Fibroblast of mammary gland (primary cell): ENCODE measurements at regions not wholly inside any gene's neighbourhood (a gene's known extent, or its start where the extent isn't known, plus 50 kb on each side); places are given as distances from the start of the nearest gene placed in this dataset.

ENCODE experiments used
- DNase-seq: peaks from one replicate; pipeline ENCODE4 v3.0.0-alpha.2; 2010; ENCODE audit warnings: low read depth
- H3K4me3 ChIP-seq: 2 replicates; pipeline ENCODE4 v1.5.1; 2011; ENCODE audit warnings: low read depth, mild to moderate bottlenecking, low read length, moderate library complexity; ENCODE audit not compliant: control insufficient read depth
- TF ChIP-seq, protein P1 (sequence below): conservative IDR thresholded peaks from 2 replicates; pipeline ENCODE4 v1.5.1; 2011; ENCODE audit warnings: low read depth, low read length, inconsistent platforms; ENCODE audit not compliant: control insufficient read depth, insufficient read depth

DNA sequence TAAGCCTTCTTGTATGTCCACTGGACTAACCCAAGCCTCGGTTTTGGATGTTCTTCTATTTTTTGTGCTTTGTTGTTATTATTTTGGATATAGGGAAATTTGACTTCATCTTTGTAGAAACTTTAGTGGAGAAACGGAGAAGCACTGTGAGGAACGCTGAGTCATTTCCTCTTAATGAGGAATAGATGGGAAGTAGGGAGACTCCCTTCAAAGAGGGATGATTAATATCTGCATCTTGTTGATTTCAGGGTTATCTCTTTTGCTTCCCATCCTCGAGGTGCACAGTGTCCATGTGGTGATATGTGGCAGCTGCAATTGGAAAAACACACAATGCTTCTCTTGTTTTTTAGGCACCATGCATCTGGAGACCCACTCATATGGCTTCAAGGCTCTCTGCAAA lies 1147.9 kb downstream of the NLGN4X start:
- DNase-seq = no peak
- H3K4me3 ChIP-seq = no peak overlapping the region
- TF ChIP-seq, protein P1, sequence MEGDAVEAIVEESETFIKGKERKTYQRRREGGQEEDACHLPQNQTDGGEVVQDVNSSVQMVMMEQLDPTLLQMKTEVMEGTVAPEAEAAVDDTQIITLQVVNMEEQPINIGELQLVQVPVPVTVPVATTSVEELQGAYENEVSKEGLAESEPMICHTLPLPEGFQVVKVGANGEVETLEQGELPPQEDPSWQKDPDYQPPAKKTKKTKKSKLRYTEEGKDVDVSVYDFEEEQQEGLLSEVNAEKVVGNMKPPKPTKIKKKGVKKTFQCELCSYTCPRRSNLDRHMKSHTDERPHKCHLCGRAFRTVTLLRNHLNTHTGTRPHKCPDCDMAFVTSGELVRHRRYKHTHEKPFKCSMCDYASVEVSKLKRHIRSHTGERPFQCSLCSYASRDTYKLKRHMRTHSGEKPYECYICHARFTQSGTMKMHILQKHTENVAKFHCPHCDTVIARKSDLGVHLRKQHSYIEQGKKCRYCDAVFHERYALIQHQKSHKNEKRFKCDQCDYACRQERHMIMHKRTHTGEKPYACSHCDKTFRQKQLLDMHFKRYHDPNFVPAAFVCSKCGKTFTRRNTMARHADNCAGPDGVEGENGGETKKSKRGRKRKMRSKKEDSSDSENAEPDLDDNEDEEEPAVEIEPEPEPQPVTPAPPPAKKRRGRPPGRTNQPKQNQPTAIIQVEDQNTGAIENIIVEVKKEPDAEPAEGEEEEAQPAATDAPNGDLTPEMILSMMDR = no peak

DNA sequence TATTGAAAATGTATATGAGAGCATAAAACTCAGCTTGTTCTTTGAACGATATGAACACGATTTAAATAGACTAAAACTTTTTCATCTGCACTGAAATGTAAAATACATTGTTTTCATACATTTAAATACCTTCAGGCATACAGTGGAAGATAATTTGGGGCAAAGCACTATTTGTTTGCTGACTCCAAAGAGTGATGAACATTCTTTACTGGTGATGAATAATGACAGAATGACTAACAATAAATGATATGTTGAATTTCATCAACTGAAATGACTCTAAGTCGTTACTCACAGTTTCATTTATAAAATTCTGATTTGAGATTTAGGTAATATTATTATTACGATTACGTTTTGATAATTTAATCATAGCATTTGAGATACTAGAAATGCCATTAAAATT lies 1160.1 kb downstream of the NLGN4X start:
- TF ChIP-seq, protein P1 = no peak
- DNase-seq = no peak
- H3K4me3 ChIP-seq = no peak overlapping the region

DNA sequence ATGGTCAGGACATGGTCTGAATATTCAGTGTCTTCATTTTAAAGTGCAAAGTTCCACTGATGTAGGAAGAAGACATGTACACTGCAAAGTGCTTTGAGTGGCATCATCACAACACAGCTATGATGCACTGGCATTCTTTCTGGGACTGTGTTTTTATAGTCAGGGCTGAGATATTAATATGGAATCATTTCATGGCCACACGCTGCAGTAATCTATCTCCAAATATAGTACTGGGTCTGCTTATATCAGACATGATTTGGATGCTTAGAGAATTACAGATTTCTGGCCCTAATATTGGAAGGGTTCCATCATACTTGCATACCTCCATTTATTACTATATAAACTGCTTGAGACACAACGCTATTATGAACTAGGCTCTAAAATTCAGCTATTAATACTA lies 1170.9 kb downstream of the NLGN4X start:
- TF ChIP-seq, protein P1 = no peak
- no peak overlapping the region for H3K4me3 ChIP-seq

DNA sequence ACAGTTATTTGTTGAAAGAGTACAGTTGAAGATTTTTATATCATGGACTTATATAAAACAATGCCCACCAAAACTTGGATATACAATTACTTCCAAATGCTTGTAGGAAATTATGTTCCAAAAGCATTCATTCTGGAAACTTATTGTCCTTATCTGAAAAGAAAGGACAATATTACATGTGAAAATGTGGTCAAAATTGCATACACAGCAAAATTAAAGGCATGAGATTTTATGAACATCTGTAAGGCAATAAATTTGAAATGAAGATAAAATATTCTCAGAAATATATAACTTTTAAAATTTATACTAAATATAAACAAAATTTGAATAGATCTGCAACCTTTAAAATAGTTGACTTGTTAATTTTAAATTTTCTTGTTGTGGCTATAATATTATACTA lies 1173.8 kb downstream of the NLGN4X start:
- DNase-seq = no peak
- no peak overlapping the region for H3K4me3 ChIP-seq

More for the DNA sequence above, 1170.9 kb downstream of the NLGN4X start:
- no peak for DNase-seq

DNA sequence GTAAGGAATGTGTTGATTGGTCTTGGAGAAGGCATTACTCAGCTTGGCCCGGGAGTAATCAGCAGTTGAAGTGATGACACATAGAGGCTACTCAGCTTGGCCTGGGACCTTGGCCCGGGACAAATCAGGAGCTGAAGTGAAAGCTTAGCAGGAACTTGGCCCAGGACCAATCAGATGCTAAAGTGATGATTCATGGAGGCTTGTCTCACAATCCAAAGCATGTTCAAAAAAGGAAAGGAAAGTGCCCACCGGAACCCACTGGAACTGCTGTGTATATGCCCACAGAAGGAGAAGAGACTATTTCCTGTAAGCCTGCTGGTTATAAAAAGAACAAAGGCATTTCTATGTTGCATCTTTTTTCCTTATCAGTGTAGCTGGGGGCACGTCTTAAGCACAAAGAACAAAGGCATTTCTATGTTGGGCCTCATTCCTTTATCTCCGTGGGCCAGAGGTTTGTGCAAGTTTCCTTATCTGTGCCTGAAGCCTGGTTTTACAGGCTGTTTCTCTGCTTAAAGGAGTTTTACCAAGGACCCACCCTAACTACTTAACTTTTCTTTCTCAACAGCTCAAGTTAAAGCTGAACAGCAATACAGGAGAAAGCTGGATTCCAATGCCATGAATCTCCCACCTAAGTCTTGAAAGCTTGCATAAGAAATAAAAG lies 1176.7 kb downstream of the NLGN4X start:
- DNase-seq = peak; percentile 47
- no peak overlapping the region for H3K4me3 ChIP-seq
- TF ChIP-seq, protein P1 = no peak

More for the DNA sequence above, 1173.8 kb downstream of the NLGN4X start:
- TF ChIP-seq, protein P1 = no peak

DNA sequence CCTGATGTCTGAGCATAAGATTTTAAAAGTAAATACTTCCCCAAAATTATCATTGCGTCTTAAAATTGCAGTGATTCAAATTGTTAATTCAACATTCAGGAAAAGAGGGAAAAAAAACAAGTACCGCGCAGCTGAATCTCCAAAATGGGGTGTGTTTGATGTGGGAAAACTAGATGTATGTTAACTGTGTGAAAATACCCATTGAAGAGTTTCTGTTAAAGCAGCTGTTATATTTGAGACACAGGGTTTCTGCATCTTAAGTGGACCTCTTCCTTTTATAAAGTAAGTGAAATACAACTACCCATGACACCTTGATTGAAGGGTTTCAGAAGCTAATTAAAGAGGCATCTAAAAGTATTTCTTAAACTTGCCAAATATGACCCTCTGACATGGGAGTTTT lies 1186.1 kb downstream of the NLGN4X start:
- no peak for DNase-seq
- H3K4me3 ChIP-seq = no peak overlapping the region
- TF ChIP-seq, protein P1 = no peak
